WTC11 (cell line): ENCODE measurements at regions not wholly inside any gene's neighbourhood (a gene's known extent, or its start where the extent isn't known, plus 50 kb on each side); places are given as distances from the start of the nearest gene placed in this dataset.

ENCODE experiments used
- CTCF ChIP-seq: fragments of 200-600 bp; IDR thresholded peaks from 2 replicates; pipeline ENCODE4 v1.8.0; 2022; ENCODE audit warnings: antibody characterized with exemption
- IRF1 ChIP-seq: sonication (generic); formaldehyde crosslinking; IDR thresholded peaks from 2 replicates; pipeline ENCODE4 v1.8.0; 2023; ENCODE audit warnings: missing genetic modification reagents
- MAX ChIP-seq: sonication (generic); formaldehyde crosslinking; IDR thresholded peaks from 2 replicates; pipeline ENCODE4 v1.8.0; 2022; ENCODE audit warnings: mild to moderate bottlenecking, missing genetic modification reagents
- SOX15 ChIP-seq: fragments of 250-450 bp; sonication (Bioruptor Pico); IDR thresholded peaks from 2 replicates; pipeline ENCODE4 v1.9.0; 2021; ENCODE audit warnings: mild to moderate bottlenecking

GRCh38 chr6:113420290-113420689 is 436.9 kb upstream of the MARCKS start:
- TF ChIP-seq MAX (CRISPR knock-in tag) = no peak
- no peak for TF ChIP-seq IRF1 (CRISPR knock-in tag)
- no peak for TF ChIP-seq SOX15 (CRISPR knock-in tag)
- no peak for TF ChIP-seq CTCF
